Iris pigment epithelial cell (primary cell): ENCODE measurements at regions not wholly inside any gene's neighbourhood (a gene's known extent, or its start where the extent isn't known, plus 50 kb on each side); places are given as distances from the start of the nearest gene placed in this dataset.

Experiments
- DNase-seq: peaks from one replicate; pipeline ENCODE4 v3.0.0-alpha.2; 2011; ENCODE audit warnings: low read depth

DNA sequence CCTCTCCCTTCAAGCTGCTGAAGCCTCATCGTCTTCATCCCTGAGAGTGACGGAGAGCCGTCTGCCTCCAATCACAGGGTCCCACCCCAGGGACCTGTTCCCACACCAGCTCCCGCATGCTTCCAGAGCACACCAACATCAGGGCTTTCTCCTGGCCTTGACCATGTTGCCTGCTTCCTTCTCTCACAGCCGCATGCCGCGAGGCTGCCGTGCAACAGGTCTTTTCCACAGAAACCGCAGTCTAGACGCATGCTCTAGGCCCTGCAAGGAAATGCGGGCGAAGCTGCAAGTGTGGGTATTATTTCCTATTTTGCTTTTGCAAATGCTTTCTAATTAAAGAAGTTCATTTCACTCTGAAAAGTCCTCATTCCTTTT is 277.8 kb downstream of the EIPR1 start:
- no peak for DNase-seq

GRCh38 chr2:3099145-3099859 is 278.3 kb downstream of the EIPR1 start:
- DNase-seq, result no peak

DNA sequence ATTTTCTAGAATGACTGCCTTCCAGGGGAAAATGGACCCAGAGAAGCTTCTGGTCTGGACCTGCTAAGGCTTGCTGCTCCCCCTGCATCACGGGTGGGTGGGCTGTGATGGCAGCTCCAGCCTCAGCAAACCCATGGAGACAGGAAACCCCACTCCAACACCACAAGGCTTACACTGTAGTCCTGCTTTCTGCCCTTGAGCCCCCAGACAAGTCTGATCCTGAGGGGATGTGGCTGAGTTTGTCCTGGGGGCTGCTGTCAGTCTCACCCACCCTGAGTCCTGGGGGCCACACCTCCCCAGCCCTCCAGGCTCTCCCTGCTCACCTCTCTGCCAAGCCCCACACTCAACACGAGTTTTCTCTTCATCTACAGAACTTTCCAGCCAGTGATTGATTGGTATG is 279.4 kb downstream of the EIPR1 start:
- DNase-seq, result no peak

DNA sequence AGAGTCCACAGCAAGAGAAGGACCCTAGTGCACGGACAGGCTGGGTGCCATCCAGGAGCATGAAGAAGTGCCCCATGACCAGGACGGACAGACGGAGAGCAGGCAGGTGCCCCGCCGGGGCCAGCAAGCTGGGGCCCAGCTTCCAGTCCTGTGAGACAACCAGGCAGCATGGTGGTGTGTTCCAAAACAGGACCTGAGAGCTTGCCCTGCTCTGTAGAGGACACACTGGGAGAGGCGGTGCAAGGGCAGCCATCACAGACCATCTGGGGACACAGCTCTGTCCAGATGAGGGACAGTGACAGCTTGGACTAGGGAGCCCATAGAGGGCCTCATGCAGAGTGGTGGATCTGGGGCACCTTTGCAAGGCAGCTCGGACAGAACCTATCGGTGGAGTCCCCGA is 279.8 kb downstream of the EIPR1 start:
- DNase-seq, result no peak

- DNase-seq, result no peak
These were observed 282.3 kb downstream of the EIPR1 start for GRCh38 chr2:3094999-3095958.

DNA sequence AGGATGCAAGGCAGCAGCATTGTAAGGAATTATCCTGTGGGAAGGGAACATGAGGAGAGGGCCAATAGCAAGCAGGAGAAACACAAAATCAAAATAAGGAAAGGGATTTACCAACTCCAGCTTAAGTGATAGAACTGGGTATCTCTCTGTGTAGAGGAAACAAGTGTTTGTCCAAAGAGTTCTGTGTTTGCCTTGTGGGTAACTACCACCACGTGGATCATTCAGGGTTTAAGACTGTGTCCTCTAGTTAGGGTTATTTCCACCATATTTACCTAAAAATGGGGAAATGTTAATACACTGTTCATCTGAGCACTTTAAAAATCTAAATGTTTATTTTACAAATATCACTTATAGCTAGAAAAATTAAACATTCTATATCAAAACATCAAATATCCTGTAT is 283.3 kb downstream of the EIPR1 start:
- DNase-seq, result no peak

DNA sequence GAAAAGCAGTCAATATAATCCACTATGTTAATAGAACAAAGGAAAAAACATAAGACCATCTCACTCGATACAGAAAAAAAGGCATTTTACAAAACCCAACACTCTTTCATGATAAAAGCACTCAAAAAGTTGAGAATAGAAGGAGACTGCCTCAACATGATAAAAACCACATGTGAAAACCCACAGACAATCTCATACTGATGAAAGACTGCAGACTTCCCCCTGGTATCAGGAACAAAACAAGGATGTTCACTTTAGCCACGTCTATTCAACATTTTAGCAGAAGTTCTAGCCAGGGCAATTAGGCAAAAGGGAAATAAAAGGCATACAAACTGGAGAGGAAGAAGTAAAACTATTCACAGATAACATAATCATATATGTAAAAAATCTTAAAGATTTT is 285.9 kb downstream of the EIPR1 start:
- DNase-seq, result no peak

DNA sequence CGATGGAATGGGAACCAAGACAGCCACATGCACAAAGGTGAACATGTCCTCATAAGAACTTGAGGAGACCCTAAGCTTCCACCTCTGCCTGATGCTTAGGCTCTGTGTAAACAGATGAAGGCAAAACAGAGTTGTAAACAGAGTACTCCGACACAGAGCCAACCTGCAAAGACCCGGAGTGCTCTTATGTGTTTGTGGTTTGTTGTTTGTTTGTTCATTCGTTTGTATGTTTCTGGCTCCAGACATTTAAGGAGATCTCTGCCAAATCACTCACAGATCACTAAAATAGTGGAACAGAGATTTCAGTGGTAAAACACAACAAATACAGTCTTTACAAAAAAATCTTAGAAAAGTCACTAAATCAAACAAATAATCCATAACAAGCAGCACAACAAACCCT is 294.9 kb downstream of the EIPR1 start:
- no peak for DNase-seq

DNA sequence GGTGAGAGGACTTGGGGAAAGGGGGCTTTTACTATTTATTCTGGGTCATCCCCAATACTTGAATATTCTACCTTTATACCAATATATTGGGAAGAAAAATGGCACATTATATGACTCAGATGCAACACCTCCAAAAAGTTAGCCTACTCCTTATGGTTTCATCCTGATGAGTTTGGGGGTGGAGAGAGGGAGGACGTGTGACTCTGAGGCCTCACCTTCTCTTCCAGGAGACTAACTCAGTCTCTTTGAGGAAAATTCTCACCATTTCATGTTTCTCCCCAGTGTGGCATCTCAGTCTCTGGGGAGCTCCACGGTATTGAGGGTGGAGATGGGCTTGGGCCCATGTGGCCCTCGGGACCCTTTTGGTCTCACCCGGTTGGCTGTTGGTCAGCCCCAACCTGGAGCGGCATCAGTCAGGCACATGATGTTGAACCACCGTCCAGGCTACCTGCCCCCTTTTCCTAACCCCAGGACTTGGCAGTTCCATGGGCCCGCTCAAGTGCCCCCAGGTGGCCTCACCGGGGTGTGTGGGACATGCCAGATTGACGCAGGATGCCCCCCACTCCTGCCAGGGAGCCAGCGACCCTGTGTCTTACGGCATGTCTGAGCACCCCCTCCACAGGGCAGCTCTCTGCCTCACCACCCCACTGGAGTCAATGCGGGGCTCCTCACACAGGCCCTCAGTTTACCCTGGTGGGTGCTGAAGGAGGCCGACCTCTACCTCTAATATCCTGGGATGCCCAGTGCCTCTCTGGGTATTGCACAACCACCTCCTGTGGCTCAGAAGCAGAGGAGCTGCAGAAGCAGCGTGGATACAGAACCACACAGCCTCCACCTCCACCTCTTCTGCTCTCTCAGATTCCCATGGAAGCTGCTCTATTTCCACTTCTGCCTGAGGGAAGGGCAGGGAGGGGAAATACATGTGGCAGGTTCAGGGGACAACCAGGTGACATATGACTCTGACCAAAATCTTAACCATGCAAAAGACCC is 297.4 kb downstream of the EIPR1 start:
- no peak for DNase-seq

GRCh38 chr2:3079466-3079865 is 298.2 kb downstream of the EIPR1 start:
- no peak for DNase-seq

GRCh38 chr2:3078684-3079083 is 298.9 kb downstream of the EIPR1 start:
- peak; percentile 3 for DNase-seq

DNA sequence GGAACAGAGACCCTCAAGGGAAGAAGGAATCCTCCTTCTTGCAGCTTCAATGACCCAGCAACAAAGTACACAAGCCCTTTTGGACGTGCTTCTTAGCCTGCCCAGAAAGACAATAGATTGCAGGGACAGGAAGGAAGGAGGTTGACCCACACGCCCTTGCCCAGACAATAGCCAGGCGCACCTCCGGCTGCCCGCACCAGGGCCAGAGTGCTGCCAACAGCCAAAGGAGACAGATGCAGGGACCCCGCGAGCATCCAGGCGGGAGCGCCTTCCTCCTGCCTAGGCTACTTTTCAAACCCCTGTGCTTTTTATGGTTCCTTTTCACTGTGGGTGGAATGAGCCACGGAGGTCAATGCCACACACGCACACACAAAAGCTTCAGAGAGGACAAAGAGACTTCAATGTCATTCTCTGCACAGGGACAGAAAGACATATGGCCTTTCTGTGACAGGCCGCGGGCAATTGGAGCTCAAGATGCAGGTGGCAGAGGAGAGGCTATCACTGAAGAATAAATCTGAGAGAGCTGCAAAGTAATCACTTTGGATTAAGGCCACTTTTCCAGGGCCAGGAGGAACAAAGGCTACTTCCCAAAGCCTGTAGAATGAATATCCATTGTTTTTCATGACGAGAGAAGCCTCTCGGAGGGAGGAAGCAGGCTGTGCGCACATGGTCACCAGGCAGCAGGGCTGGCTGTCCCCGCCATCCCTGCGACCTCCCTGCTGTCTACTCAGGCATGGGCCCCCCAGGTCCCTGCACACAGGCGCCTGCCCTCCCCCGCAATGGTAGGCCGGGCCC is 300.6 kb downstream of the EIPR1 start:
- no peak for DNase-seq

DNA sequence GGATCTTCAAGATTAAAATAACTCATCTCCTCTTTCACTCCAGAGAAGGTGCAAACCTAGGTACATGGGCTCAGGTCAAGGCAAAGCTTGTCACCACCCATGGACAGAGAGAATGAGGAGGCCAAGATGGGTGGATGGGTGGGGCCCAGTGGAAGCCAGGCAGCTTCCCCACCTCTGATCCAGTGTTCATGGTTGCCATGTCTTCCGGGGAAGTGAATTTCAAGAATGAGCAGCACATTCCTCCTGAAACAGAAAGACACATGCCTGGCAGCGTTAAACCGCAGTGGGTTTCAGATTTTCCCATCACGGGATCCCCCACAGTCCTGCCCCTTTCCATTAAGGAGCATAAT is 301.7 kb downstream of the EIPR1 start:
- DNase-seq, result no peak

- DNase-seq, result no peak
These were observed 302.2 kb downstream of the EIPR1 start for GRCh38 chr2:3075316-3075990.

GRCh38 chr2:3073704-3074103 is 303.9 kb downstream of the EIPR1 start:
- no peak for DNase-seq

DNA sequence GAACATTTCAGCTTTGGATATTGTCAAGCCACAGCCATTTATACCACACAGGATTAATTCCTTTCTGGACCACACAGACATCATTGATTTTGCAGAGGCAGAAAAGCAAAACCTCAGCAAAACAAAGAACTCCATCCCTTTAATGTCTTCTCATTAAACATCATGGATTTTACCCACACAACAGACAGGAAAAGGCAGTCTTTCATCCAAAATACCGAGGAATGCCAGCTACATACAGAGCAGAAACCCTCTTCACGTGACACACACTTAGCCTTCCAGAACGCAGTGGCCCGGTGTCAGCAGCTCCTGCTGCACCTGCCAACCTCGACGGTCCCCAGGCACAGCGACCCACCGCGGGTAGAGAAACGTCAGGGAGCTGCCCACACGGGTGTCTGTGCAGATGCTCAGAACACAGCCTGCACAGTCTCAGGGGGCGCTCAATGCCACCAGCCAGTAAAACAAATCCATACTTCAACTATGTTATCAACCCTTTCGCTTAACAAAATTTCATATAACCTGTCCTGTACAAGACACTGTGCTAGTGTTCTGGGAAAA is 304.5 kb downstream of the EIPR1 start:
- DNase-seq, result no peak

- no peak for DNase-seq
These were observed 305.8 kb downstream of the EIPR1 start for GRCh38 chr2:3071685-3072263.

GRCh38 chr2:3066831-3067230 is 310.8 kb downstream of the EIPR1 start:
- no peak for DNase-seq

GRCh38 chr2:3065928-3066327 is 311.7 kb downstream of the EIPR1 start:
- DNase-seq, result no peak
